HepG2 (cell line): ENCODE measurements at regions not wholly inside any gene's neighbourhood (a gene's known extent, or its start where the extent isn't known, plus 50 kb on each side); places are given as distances from the start of the nearest gene placed in this dataset.

ENCODE experiments used
- ASH2L ChIP-seq: fragments of 300-600, 200-600 bp; sonication (generic); IDR thresholded peaks from 2 replicates; pipeline ENCODE4 v1.7.0; 2017; ENCODE audit warnings: low read depth, mild to moderate bottlenecking, moderate library complexity, mixed read lengths, low read length; ENCODE audit not compliant: insufficient read length
- CBX5 ChIP-seq: sonication (generic); formaldehyde crosslinking; IDR thresholded peaks from 2 replicates; pipeline ENCODE4 v1.4.0; 2020; ENCODE audit warnings: missing genetic modification reagents, borderline replicate concordance
- CEBPB ChIP-seq: IDR thresholded peaks from 2 replicates; pipeline ENCODE4 v1.6.1; 2011; ENCODE audit warnings: low read depth, low read length, improper control_type of control experiment, borderline replicate concordance
- ELF3 ChIP-seq: IDR thresholded peaks from 2 replicates; pipeline ENCODE4 v1.6.1; 2016; ENCODE audit warnings: missing genetic modification reagents, missing compliant biosample characterization
- ELK4 ChIP-seq: sonication (generic); formaldehyde crosslinking; IDR thresholded peaks from 2 replicates; pipeline ENCODE4 v1.9.0; 2021; ENCODE audit warnings: missing genetic modification reagents, borderline replicate concordance
- HOXA7 ChIP-seq: sonication (generic); formaldehyde crosslinking; IDR thresholded peaks from 2 replicates; pipeline ENCODE4 v1.8.1; 2022; ENCODE audit warnings: mild to moderate bottlenecking, missing genetic modification reagents, moderate library complexity
- KMT2B ChIP-seq: IDR thresholded peaks from 2 replicates; pipeline ENCODE4 v1.6.1; 2016; ENCODE audit warnings: missing genetic modification reagents, missing compliant biosample characterization
- LBX2 ChIP-seq: sonication (generic); formaldehyde crosslinking; IDR thresholded peaks from 2 replicates; pipeline ENCODE4 v1.5.0; 2020; ENCODE audit warnings: missing genetic modification reagents, mild to moderate bottlenecking, borderline replicate concordance
- LRRFIP1 ChIP-seq: sonication (generic); formaldehyde crosslinking; conservative IDR thresholded peaks from 2 replicates; pipeline ENCODE4 v1.4.0; 2020; ENCODE audit warnings: missing genetic modification reagents
- PAX8 ChIP-seq: sonication (generic); formaldehyde crosslinking; IDR thresholded peaks from 2 replicates; pipeline ENCODE4 v1.8.0; 2022; ENCODE audit warnings: mild to moderate bottlenecking, missing genetic modification reagents, borderline replicate concordance
- SNAI1 ChIP-seq: sonication (generic); formaldehyde crosslinking; IDR thresholded peaks from 2 replicates; pipeline ENCODE4 v1.5.0; 2020; ENCODE audit warnings: mild to moderate bottlenecking, missing genetic modification reagents, borderline replicate concordance
- SSRP1 ChIP-seq: IDR thresholded peaks from 2 replicates; pipeline ENCODE4 v1.6.1; 2016; ENCODE audit warnings: control low read depth
- ZBTB33 ChIP-seq: sonication (generic); formaldehyde crosslinking; IDR thresholded peaks from 2 replicates; pipeline ENCODE4 v1.4.0; 2020; ENCODE audit warnings: missing genetic modification reagents
- ZFP37 ChIP-seq: sonication (generic); formaldehyde crosslinking; IDR thresholded peaks from 2 replicates; pipeline ENCODE4 v1.4.0; 2020; ENCODE audit warnings: missing genetic modification reagents, borderline replicate concordance
- ZNF383 ChIP-seq: sonication (generic); formaldehyde crosslinking; IDR thresholded peaks from 2 replicates; pipeline ENCODE4 v1.4.0; 2020; ENCODE audit warnings: missing genetic modification reagents, mild to moderate bottlenecking, borderline replicate concordance
- ZNF605 ChIP-seq: sonication (generic); formaldehyde crosslinking; IDR thresholded peaks from 2 replicates; pipeline ENCODE4 v1.8.0; 2022; ENCODE audit warnings: mild to moderate bottlenecking, missing genetic modification reagents
- ZNF777 ChIP-seq: sonication (generic); formaldehyde crosslinking; IDR thresholded peaks from 2 replicates; pipeline ENCODE4 v1.4.0; 2020; ENCODE audit warnings: missing genetic modification reagents
- ZXDC ChIP-seq: sonication (generic); formaldehyde crosslinking; IDR thresholded peaks from 2 replicates; pipeline ENCODE4 v1.5.0; 2020; ENCODE audit warnings: mild to moderate bottlenecking, missing genetic modification reagents

- TF ChIP-seq HOXA7 (CRISPR knock-in tag) (no peak), SNAI1 (CRISPR knock-in tag) (no peak), ASH2L (no peak), ZXDC (no peak), ZNF605 (CRISPR knock-in tag) (0 out of 2 replicates have a peak, but pooled peaks have one; percentile 18), LRRFIP1 (CRISPR knock-in tag) (no peak), KMT2B (no peak), ELF3 (CRISPR knock-in tag) (no peak), CBX5 (no peak), ZNF383 (CRISPR knock-in tag) (no peak), ELK4 (no peak), PAX8 (no peak), CEBPB (no peak), SSRP1 (CRISPR knock-in tag) (no peak), ZNF777 (CRISPR knock-in tag) (peak; percentile 57; the same call in 1 of the 2 replicates), LBX2 (CRISPR knock-in tag) (no peak), ZBTB33 (no peak), ZFP37 (CRISPR knock-in tag) (no peak)
These were observed 2113.3 kb upstream of the PIK3C3 start (continued) for GRCh38 chr18:39841482-39842365.
